ENCODE measurements at regions not wholly inside any gene's neighbourhood (a gene's known extent, or its start where the extent isn't known, plus 50 kb on each side); places are given as distances from the start of the nearest gene placed in this dataset.
A peak's percentile ranks its signal among the peaks of the same experiment; 100 is the strongest.

- peaks cover 3% of the 10 kb centered on the region for H3K4me1 ChIP-seq (ENCODE audit: insufficient read depth, low read length, severe bottlenecking)
- no peak overlapping the region for H3K9ac ChIP-seq (ENCODE audit: low read length)
- no peaks in the 10 kb centered on the region for H3F3A ChIP-seq (ENCODE audit: insufficient read depth, low read length)
- H3K79me2 ChIP-seq (ENCODE audit: insufficient read depth, low read length): no peaks in the 10 kb centered on the region
- H3K36me3 ChIP-seq (ENCODE audit: insufficient read depth, low read length): no peaks in the 10 kb centered on the region
- H3K4me2 ChIP-seq (ENCODE audit: low read length): no peak overlapping the region
- TF ChIP-seq EZH2 (IDR thresholded peaks at IDR 0.05; ENCODE audit: borderline replicate concordance, low read length) (no peak), CTCF (IDR thresholded peaks at IDR 0.05; ENCODE audit: low read length) (no peak)
- no peaks in the 10 kb centered on the region for H4K20me1 ChIP-seq (ENCODE audit: insufficient read depth, low read length)
- H3K9me3 ChIP-seq (ENCODE audit: low read length): no peaks in the 10 kb centered on the region
- no peaks in the 10 kb centered on the region for H3K27me3 ChIP-seq (ENCODE audit: insufficient read depth, low read length)
- no peak overlapping the region for H3K4me3 ChIP-seq (ENCODE audit: low read depth, low read length, poor library complexity, severe bottlenecking)
- no peak overlapping the region for H3K27ac ChIP-seq (ENCODE audit: low read depth, low read length, poor library complexity, severe bottlenecking)
- H2AFZ ChIP-seq (ENCODE audit: low read length): no peak overlapping the region
- H3K9me2 ChIP-seq (ENCODE audit: low read depth, low read length): no peaks in the 10 kb centered on the region
Observed at GRCh38 chr1:198825254-198825653, 186.4 kb downstream of the PTPRC start.

- Histone ChIP-seq H3K9me3 (ENCODE audit: low read length) (no peaks in the 10 kb centered on the region), H3K36me3 (ENCODE audit: insufficient read depth, low read length) (no peaks in the 10 kb centered on the region), H3K79me2 (ENCODE audit: insufficient read depth, low read length) (no peaks in the 10 kb centered on the region), H3K4me2 (ENCODE audit: low read length) (no peak overlapping the region), H4K20me1 (ENCODE audit: insufficient read depth, low read length) (no peaks in the 10 kb centered on the region), H3K4me3 (ENCODE audit: low read depth, low read length, poor library complexity, severe bottlenecking) (no peak overlapping the region), H2AFZ (ENCODE audit: low read length) (no peak overlapping the region), H3F3A (ENCODE audit: insufficient read depth, low read length) (0 out of 2 replicates have a peak, but pooled peaks cover 4% of the 10 kb centered on the region), H3K4me1 (ENCODE audit: insufficient read depth, low read length, severe bottlenecking) (peaks cover 17% of the 10 kb centered on the region), H3K27me3 (ENCODE audit: insufficient read depth, low read length) (no peaks in the 10 kb centered on the region), H3K27ac (ENCODE audit: low read depth, low read length, poor library complexity, severe bottlenecking) (no peak overlapping the region), H3K9me2 (ENCODE audit: low read depth, low read length) (no peaks in the 10 kb centered on the region), H3K9ac (ENCODE audit: low read length) (no peak overlapping the region)
- TF ChIP-seq CTCF (IDR thresholded peaks at IDR 0.05; ENCODE audit: low read length) (no peak), EZH2 (IDR thresholded peaks at IDR 0.05; ENCODE audit: borderline replicate concordance, low read length) (no peak)
Observed at GRCh38 chr1:198829356-198829755, 190.5 kb downstream of the PTPRC start.

- peak overlapping the region; percentile 56 for H3K27ac ChIP-seq (ENCODE audit: low read depth, low read length, poor library complexity, severe bottlenecking)
- H3K27me3 ChIP-seq (ENCODE audit: insufficient read depth, low read length): no peaks in the 10 kb centered on the region
- H3K79me2 ChIP-seq (ENCODE audit: insufficient read depth, low read length): no peaks in the 10 kb centered on the region
- H3K36me3 ChIP-seq (ENCODE audit: insufficient read depth, low read length): no peaks in the 10 kb centered on the region
- no peak overlapping the region for H2AFZ ChIP-seq (ENCODE audit: low read length)
- no peak overlapping the region for H3K4me3 ChIP-seq (ENCODE audit: low read depth, low read length, poor library complexity, severe bottlenecking)
- no peak overlapping the region; the same call in 1 of the 2 replicates for H3K9ac ChIP-seq (ENCODE audit: low read length)
- peaks cover 17% of the 10 kb centered on the region for H3K4me1 ChIP-seq (ENCODE audit: insufficient read depth, low read length, severe bottlenecking)
- TF ChIP-seq EZH2 (IDR thresholded peaks at IDR 0.05; ENCODE audit: borderline replicate concordance, low read length) (no peak), CTCF (IDR thresholded peaks at IDR 0.05; ENCODE audit: low read length) (peak; percentile 81)
- H3F3A ChIP-seq (ENCODE audit: insufficient read depth, low read length): 0 out of 2 replicates have a peak, but pooled peaks cover 4% of the 10 kb centered on the region
- H3K9me2 ChIP-seq (ENCODE audit: low read depth, low read length): no peaks in the 10 kb centered on the region
- H4K20me1 ChIP-seq (ENCODE audit: insufficient read depth, low read length): no peaks in the 10 kb centered on the region
- H3K9me3 ChIP-seq (ENCODE audit: low read length): no peaks in the 10 kb centered on the region
- peak overlapping the region; percentile 18; the same call in 1 of the 2 replicates for H3K4me2 ChIP-seq (ENCODE audit: low read length)
Observed at GRCh38 chr1:198829944-198830343, 191.1 kb downstream of the PTPRC start.

All from OCI-LY1 (cell line).